Skeletal muscle tissue (tissue), 3 donors: ENCODE measurements at regions not wholly inside any gene's neighbourhood (a gene's known extent, or its start where the extent isn't known, plus 50 kb on each side); places are given as distances from the start of the nearest gene placed in this dataset.
A peak's percentile ranks its signal among the peaks of the same experiment; 100 is the strongest.

Experiments
- H3K27ac ChIP-seq: one replicate; pipeline ENCODE4 v1.7.0; 2013; ENCODE audit warnings: mild to moderate bottlenecking, low read depth, low read length, inconsistent platforms
- H3K27me3 ChIP-seq, 3 donors: one replicate each; pipeline ENCODE4 v1.7.0; 2013; ENCODE audit warnings: low read length in 3 of 3; ENCODE audit not compliant: control insufficient read depth in 3 of 3, insufficient read depth in 3 of 3
- H3K36me3 ChIP-seq, 3 donors: one replicate each; pipeline ENCODE4 v1.7.0; 2013; ENCODE audit warnings: low read length in 3 of 3; ENCODE audit not compliant: control insufficient read depth in 3 of 3, insufficient read depth in 3 of 3
- H3K4me1 ChIP-seq, 3 donors: one replicate each; pipeline ENCODE4 v1.7.0; 2013; ENCODE audit warnings: low read length in 3 of 3, mild to moderate bottlenecking in 3 of 3; ENCODE audit not compliant: control insufficient read depth in 3 of 3, insufficient read depth in 3 of 3
- H3K4me3 ChIP-seq, 3 donors: one replicate each; pipeline ENCODE4 v1.7.0; 2013; ENCODE audit warnings: low read length in 3 of 3
- H3K9ac ChIP-seq, 3 donors: one replicate each; pipeline ENCODE4 v1.7.0; 2013; ENCODE audit warnings: low read length in 3 of 3, mild to moderate bottlenecking in 3 of 3, moderate library complexity in 2 of 3, low read depth in 1 of 3
- H3K9me3 ChIP-seq, 3 donors: one replicate each; pipeline ENCODE4 v1.7.0; 2013; ENCODE audit warnings: low read length in 3 of 3; ENCODE audit not compliant: control insufficient read depth in 3 of 3
- donor health status: Osteomylitis.

GRCh38 chr15:62920682-62921502 is 121.7 kb upstream of the TPM1 start:
- no peaks in the 10 kb centered on the region for H3K36me3 ChIP-seq
- H3K27ac ChIP-seq = peak overlapping the region; percentile 11
- H3K9me3 ChIP-seq = no peaks in the 10 kb centered on the region
- H3K4me3 ChIP-seq = no peak overlapping the region
- peaks cover 2 to 3% (median 3%) of the 10 kb centered on the region in 3 donors for H3K4me1 ChIP-seq
- H3K27me3 ChIP-seq = no peaks in the 10 kb centered on the region
- H3K9ac ChIP-seq = no peak overlapping the region

- peaks cover 2 to 3% (median 3%) of the 10 kb centered on the region in 3 donors for H3K4me1 ChIP-seq
- H3K36me3 ChIP-seq = no peaks in the 10 kb centered on the region
- H3K9ac ChIP-seq = no peak overlapping the region
- no peak overlapping the region for H3K4me3 ChIP-seq
- no peaks in the 10 kb centered on the region for H3K27me3 ChIP-seq
- no peak overlapping the region for H3K27ac ChIP-seq
- no peaks in the 10 kb centered on the region for H3K9me3 ChIP-seq
These were observed 120.0 kb upstream of the TPM1 start for GRCh38 chr15:62922514-62922913.

GRCh38 chr15:62925875-62926274 is 116.7 kb upstream of the TPM1 start:
- Histone ChIP-seq H3K9ac (no peak overlapping the region), H3K9me3 (no peaks in the 10 kb centered on the region), H3K36me3 (no peaks in the 10 kb centered on the region), H3K4me1 (peaks cover 0 to 6% (median 3%) of the 10 kb centered on the region in 3 donors), H3K27me3 (no peaks in the 10 kb centered on the region), H3K27ac (no peak overlapping the region), H3K4me3 (no peak overlapping the region)

GRCh38 chr15:62927196-62927595 is 115.4 kb upstream of the TPM1 start:
- Histone ChIP-seq H3K36me3 (no peaks in the 10 kb centered on the region), H3K27me3 (no peaks in the 10 kb centered on the region), H3K9me3 (no peaks in the 10 kb centered on the region), H3K27ac (no peak overlapping the region), H3K9ac (no peak overlapping the region), H3K4me1 (peaks cover 0 to 6% (median 0%) of the 10 kb centered on the region in 3 donors), H3K4me3 (no peak overlapping the region)

GRCh38 chr15:62927836-62928235 is 114.7 kb upstream of the TPM1 start:
- no peaks in the 10 kb centered on the region for H3K9me3 ChIP-seq

GRCh38 chr15:62928242-62928999 is 114.1 kb upstream of the TPM1 start:
- no peak overlapping the region for H3K27ac ChIP-seq
- H3K36me3 ChIP-seq = no peaks in the 10 kb centered on the region
- peaks cover 0 to 9% (median 0%) of the 10 kb centered on the region in 3 donors for H3K4me1 ChIP-seq
- no peak overlapping the region for H3K4me3 ChIP-seq
- H3K9me3 ChIP-seq = no peaks in the 10 kb centered on the region
- no peaks in the 10 kb centered on the region for H3K27me3 ChIP-seq
- no peak overlapping the region for H3K9ac ChIP-seq

More at GRCh38 chr15:62927836-62928235, 114.7 kb upstream of the TPM1 start:
- H3K36me3 ChIP-seq = no peaks in the 10 kb centered on the region
- H3K9ac ChIP-seq = no peak overlapping the region
- no peak overlapping the region for H3K4me3 ChIP-seq
- H3K4me1 ChIP-seq = peaks cover 0 to 6% (median 0%) of the 10 kb centered on the region in 3 donors
- H3K27ac ChIP-seq = no peak overlapping the region
- H3K27me3 ChIP-seq = no peaks in the 10 kb centered on the region

GRCh38 chr15:62929000-62929357 is 113.6 kb upstream of the TPM1 start:
- H3K4me3 ChIP-seq = no peak overlapping the region
- H3K9me3 ChIP-seq = no peaks in the 10 kb centered on the region
- H3K27ac ChIP-seq = no peak overlapping the region
- H3K4me1 ChIP-seq = peaks cover 0 to 12% (median under 1%) of the 10 kb centered on the region in 3 donors
- H3K9ac ChIP-seq = no peak overlapping the region
- no peaks in the 10 kb centered on the region for H3K36me3 ChIP-seq
- H3K27me3 ChIP-seq = no peaks in the 10 kb centered on the region

GRCh38 chr15:62931650-62932049 is 110.9 kb upstream of the TPM1 start:
- H3K36me3 ChIP-seq = no peaks in the 10 kb centered on the region
- peaks cover 4 to 26% (median 12%) of the 10 kb centered on the region in 3 donors for H3K4me1 ChIP-seq
- H3K27me3 ChIP-seq = no peaks in the 10 kb centered on the region
- H3K9ac ChIP-seq = no peak overlapping the region
- no peak overlapping the region for H3K27ac ChIP-seq
- H3K4me3 ChIP-seq = no peak overlapping the region
- H3K9me3 ChIP-seq = no peaks in the 10 kb centered on the region

- no peak overlapping the region for H3K27ac ChIP-seq
- no peak overlapping the region for H3K4me3 ChIP-seq
- no peak overlapping the region for H3K9ac ChIP-seq
- no peaks in the 10 kb centered on the region for H3K9me3 ChIP-seq
- H3K27me3 ChIP-seq = no peaks in the 10 kb centered on the region
- H3K36me3 ChIP-seq = no peaks in the 10 kb centered on the region
- H3K4me1 ChIP-seq = peaks cover 4 to 26% (median 12%) of the 10 kb centered on the region in 3 donors
These were observed 110.1 kb upstream of the TPM1 start for GRCh38 chr15:62932436-62932835.

- no peaks in the 10 kb centered on the region for H3K36me3 ChIP-seq
- H3K27ac ChIP-seq = no peak overlapping the region
- no peaks in the 10 kb centered on the region for H3K9me3 ChIP-seq
- H3K4me3 ChIP-seq = no peak overlapping the region
- no peaks in the 10 kb centered on the region for H3K27me3 ChIP-seq
- peaks cover 4 to 26% (median 12%) of the 10 kb centered on the region in 3 donors for H3K4me1 ChIP-seq
- H3K9ac ChIP-seq = no peak overlapping the region
These were observed 109.2 kb upstream of the TPM1 start for GRCh38 chr15:62933386-62933785.
